Right cardiac atrium (tissue), 5 donors: ENCODE measurements at regions not wholly inside any gene's neighbourhood (a gene's known extent, or its start where the extent isn't known, plus 50 kb on each side); places are given as distances from the start of the nearest gene placed in this dataset.
A peak's percentile ranks its signal among the peaks of the same experiment; 100 is the strongest.
"Not testable (repeated sequence)": the region's sequence is repeated elsewhere in the genome, so short reads cannot be mapped to it uniquely, and the experiment has no call there.

Experiments
- ATAC-seq, 2 donors: fragments of 200-7000 bp; cut with Tn5 transposase; one replicate each; pipeline versions ENCODE4 v1.8.0 to v1.9.1; 2020; ENCODE audit warnings: moderate library complexity in 2 of 2, mild to moderate bottlenecking in 1 of 2
- DNase-seq, 3 donors: peaks; one replicate each; pipeline ENCODE4 v3.0.0-alpha.2; 2020
- H3K27ac ChIP-seq: one replicate; pipeline ENCODE4 v1.5.1; 2013; ENCODE audit warnings: mild to moderate bottlenecking, low read length, control low read depth, moderate library complexity
- H3K27me3 ChIP-seq: one replicate; pipeline ENCODE4 v1.6.1; 2013; ENCODE audit not compliant: control insufficient read depth, insufficient read depth
- H3K4me1 ChIP-seq: one replicate; pipeline ENCODE4 v1.6.1; 2013; ENCODE audit warnings: low read length; ENCODE audit not compliant: control insufficient read depth, insufficient read depth
- H3K4me3 ChIP-seq: one replicate; pipeline ENCODE4 v1.5.1; 2013; ENCODE audit warnings: low read length, control low read depth
- H3K9me3 ChIP-seq: one replicate; pipeline ENCODE4 v1.6.1; 2013; ENCODE audit warnings: low read length; ENCODE audit not compliant: control insufficient read depth
- WGBS: extraction: QIAGEN DNeasy Blood & Tissue Kit; methylation state at CpG from one replicate; pipeline ENCODE4 v1.1.7; 2013; 5-methylcytosine and 5-hydroxymethylcytosine counted together
- intact Hi-C, 4 donors: fragments of 100-400 bp; cut with DNase I; formaldehyde crosslinking; loops; one replicate each; pipeline versions ENCODE4 v1.11.0 to v1.14.0; 2022 to 2023
- donor health status: healthy with polysubstance abuse.
- donor health status: DM: no; HTN: yes; CAD: no.
- donor health status: DM: no; HTN: no; CAD: no.
- donor health status: DM: no; HTN: yes; CAD: no; lungs with severe emphysema.
- donor health status: DM: yes; HTN: yes; CAD: no.

GRCh38 chr21:21858502-21859334 is 860.5 kb downstream of the NCAM2 start:
- no peak overlapping the region for H3K27ac ChIP-seq
- H3K27me3 ChIP-seq = no peaks in the 10 kb centered on the region
- H3K9me3 ChIP-seq = no peaks in the 10 kb centered on the region
- WGBS = 93% methylated on average over 3 of the region's 3 CpGs
- no peak for DNase-seq
- ATAC-seq = no peak
- no peaks in the 10 kb centered on the region for H3K4me1 ChIP-seq
- intact Hi-C loops = no loop called here
- no peak overlapping the region for H3K4me3 ChIP-seq

GRCh38 chr21:21860888-21861287 is 862.7 kb downstream of the NCAM2 start:
- ATAC-seq = peak; percentile 26 to 74
- no peak overlapping the region for H3K4me3 ChIP-seq
- no peaks in the 10 kb centered on the region for H3K4me1 ChIP-seq
- intact Hi-C loops = no loop called here
- H3K27me3 ChIP-seq = no peaks in the 10 kb centered on the region
- no peak for DNase-seq
- WGBS = 14% methylated on average over 2 of the region's 2 CpGs
- no peak overlapping the region for H3K27ac ChIP-seq
- H3K9me3 ChIP-seq = no peaks in the 10 kb centered on the region

- WGBS = 59% methylated on average over 4 of the region's 4 CpGs
- ATAC-seq = no peak
- H3K4me1 ChIP-seq = no peaks in the 10 kb centered on the region
Observed at GRCh38 chr21:21864321-21864840, 866.2 kb downstream of the NCAM2 start.

GRCh38 chr21:21897275-21897883 is 899.2 kb downstream of the NCAM2 start:
- Histone ChIP-seq H3K4me3 (no peak overlapping the region), H3K4me1 (no peaks in the 10 kb centered on the region), H3K27me3 (no peaks in the 10 kb centered on the region), H3K27ac (no peak overlapping the region), H3K9me3 (no peaks in the 10 kb centered on the region)
- no peak for ATAC-seq
- no peak for DNase-seq
- intact Hi-C loops = no loop called here
- WGBS = 51% methylated on average over 2 of the region's 2 CpGs

More at GRCh38 chr21:21864321-21864840, 866.2 kb downstream of the NCAM2 start:
- Histone ChIP-seq H3K4me3 (no peak overlapping the region), H3K27ac (no peak overlapping the region), H3K27me3 (no peaks in the 10 kb centered on the region), H3K9me3 (no peaks in the 10 kb centered on the region)
- no peak for DNase-seq
- intact Hi-C loops = no loop called here

- intact Hi-C loops = no loop called here
- DNase-seq = no peak
- Histone ChIP-seq H3K9me3 (no peaks in the 10 kb centered on the region), H3K4me3 (no peak overlapping the region), H3K4me1 (no peaks in the 10 kb centered on the region), H3K27me3 (no peaks in the 10 kb centered on the region), H3K27ac (no peak overlapping the region)
- WGBS = 94% methylated on average over 1 of the region's 1 CpG
- no peak for ATAC-seq
Observed at GRCh38 chr21:21898801-21899200, 900.6 kb downstream of the NCAM2 start.

- intact Hi-C loops, H3K27ac ChIP-seq, H3K27me3 ChIP-seq, H3K9me3 ChIP-seq, ATAC-seq, H3K4me3 ChIP-seq, H3K4me1 ChIP-seq: not testable (repeated sequence)
- 93% methylated on average over 28 of the region's 28 CpGs for WGBS
- DNase-seq = peak in 1 of 3 donors; percentile 40
Observed at GRCh38 chr21:21902416-21902815, 904.2 kb downstream of the NCAM2 start.

GRCh38 chr21:21907271-21907670 is 909.1 kb downstream of the NCAM2 start:
- Histone ChIP-seq H3K4me1 (no peaks in the 10 kb centered on the region), H3K27me3 (no peaks in the 10 kb centered on the region), H3K27ac (no peak overlapping the region), H3K9me3 (no peaks in the 10 kb centered on the region), H3K4me3 (no peak overlapping the region)
- 52% methylated on average over 3 of the region's 3 CpGs for WGBS
- no peak for ATAC-seq
- DNase-seq = no peak
- intact Hi-C loops = no loop called here

GRCh38 chr21:21915816-21916215 is 917.6 kb downstream of the NCAM2 start:
- H3K27ac ChIP-seq = no peak overlapping the region
- H3K4me1 ChIP-seq = no peaks in the 10 kb centered on the region
- ATAC-seq (no peak), DNase-seq (no peak)
- no peak overlapping the region for H3K4me3 ChIP-seq
- H3K9me3 ChIP-seq = no peaks in the 10 kb centered on the region
- H3K27me3 ChIP-seq = no peaks in the 10 kb centered on the region
- WGBS = 55% methylated on average over 2 of the region's 2 CpGs
- intact Hi-C loops = no loop called here

- intact Hi-C loops = no loop called here
Observed at GRCh38 chr21:21921410-21922232, 923.4 kb downstream of the NCAM2 start.

GRCh38 chr21:21929226-21929625 is 931.0 kb downstream of the NCAM2 start:
- DNase-seq (no peak), ATAC-seq (no peak)
- Histone ChIP-seq H3K4me3 (no peak overlapping the region), H3K27ac (no peak overlapping the region), H3K4me1 (no peaks in the 10 kb centered on the region), H3K27me3 (no peaks in the 10 kb centered on the region), H3K9me3 (no peaks in the 10 kb centered on the region)
- intact Hi-C loops = no loop called here
- 77% methylated on average over 1 of the region's 1 CpG for WGBS

More at GRCh38 chr21:21921410-21922232, 923.4 kb downstream of the NCAM2 start:
- ATAC-seq (no peak), DNase-seq (no peak)
- H3K4me3 ChIP-seq = no peak overlapping the region
- H3K27me3 ChIP-seq = no peaks in the 10 kb centered on the region
- 48% methylated on average over 6 of the region's 6 CpGs for WGBS
- no peaks in the 10 kb centered on the region for H3K9me3 ChIP-seq
- no peak overlapping the region for H3K27ac ChIP-seq
- H3K4me1 ChIP-seq = no peaks in the 10 kb centered on the region

GRCh38 chr21:21929789-21930188 is 931.6 kb downstream of the NCAM2 start:
- H3K27ac ChIP-seq = no peak overlapping the region
- H3K4me3 ChIP-seq = no peak overlapping the region
- no peaks in the 10 kb centered on the region for H3K9me3 ChIP-seq
- intact Hi-C loops = no loop called here
- no peak for DNase-seq
- ATAC-seq = no peak
- no peaks in the 10 kb centered on the region for H3K27me3 ChIP-seq
- WGBS = 87% methylated on average over 4 of the region's 4 CpGs
- no peaks in the 10 kb centered on the region for H3K4me1 ChIP-seq
